ENCODE measurements at regions not wholly inside any gene's neighbourhood (a gene's known extent, or its start where the extent isn't known, plus 50 kb on each side); places are given as distances from the start of the nearest gene placed in this dataset.

DNA sequence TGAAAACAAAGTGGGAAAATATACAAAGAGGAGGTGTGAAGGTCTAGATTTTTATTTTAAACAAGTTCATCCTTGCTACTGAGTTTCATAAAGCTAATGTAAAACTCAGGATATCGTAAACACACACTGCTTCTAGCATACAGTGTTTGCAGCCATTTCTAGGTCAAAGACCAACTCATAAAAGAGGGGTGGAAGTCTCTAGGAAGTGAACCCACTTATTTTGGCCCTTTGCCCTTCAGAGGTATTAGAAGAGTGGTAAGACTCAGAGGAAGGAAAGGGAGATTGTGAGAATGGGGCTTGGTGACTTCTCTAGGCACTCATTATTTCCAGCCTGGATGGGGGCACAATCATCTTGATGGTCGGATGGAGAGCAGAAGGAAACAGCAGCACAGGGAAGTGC, 91.2 kb downstream of the TNFSF18 start:
- TF ChIP-seq, protein P1, sequence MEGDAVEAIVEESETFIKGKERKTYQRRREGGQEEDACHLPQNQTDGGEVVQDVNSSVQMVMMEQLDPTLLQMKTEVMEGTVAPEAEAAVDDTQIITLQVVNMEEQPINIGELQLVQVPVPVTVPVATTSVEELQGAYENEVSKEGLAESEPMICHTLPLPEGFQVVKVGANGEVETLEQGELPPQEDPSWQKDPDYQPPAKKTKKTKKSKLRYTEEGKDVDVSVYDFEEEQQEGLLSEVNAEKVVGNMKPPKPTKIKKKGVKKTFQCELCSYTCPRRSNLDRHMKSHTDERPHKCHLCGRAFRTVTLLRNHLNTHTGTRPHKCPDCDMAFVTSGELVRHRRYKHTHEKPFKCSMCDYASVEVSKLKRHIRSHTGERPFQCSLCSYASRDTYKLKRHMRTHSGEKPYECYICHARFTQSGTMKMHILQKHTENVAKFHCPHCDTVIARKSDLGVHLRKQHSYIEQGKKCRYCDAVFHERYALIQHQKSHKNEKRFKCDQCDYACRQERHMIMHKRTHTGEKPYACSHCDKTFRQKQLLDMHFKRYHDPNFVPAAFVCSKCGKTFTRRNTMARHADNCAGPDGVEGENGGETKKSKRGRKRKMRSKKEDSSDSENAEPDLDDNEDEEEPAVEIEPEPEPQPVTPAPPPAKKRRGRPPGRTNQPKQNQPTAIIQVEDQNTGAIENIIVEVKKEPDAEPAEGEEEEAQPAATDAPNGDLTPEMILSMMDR (IDR thresholded peaks at IDR 0.05), result no peak
- no peak for TF ChIP-seq ZBTB21 (CRISPR knock-in tag; IDR thresholded peaks at IDR 0.05; ENCODE audit: borderline replicate concordance)
- TF ChIP-seq, protein P2, sequence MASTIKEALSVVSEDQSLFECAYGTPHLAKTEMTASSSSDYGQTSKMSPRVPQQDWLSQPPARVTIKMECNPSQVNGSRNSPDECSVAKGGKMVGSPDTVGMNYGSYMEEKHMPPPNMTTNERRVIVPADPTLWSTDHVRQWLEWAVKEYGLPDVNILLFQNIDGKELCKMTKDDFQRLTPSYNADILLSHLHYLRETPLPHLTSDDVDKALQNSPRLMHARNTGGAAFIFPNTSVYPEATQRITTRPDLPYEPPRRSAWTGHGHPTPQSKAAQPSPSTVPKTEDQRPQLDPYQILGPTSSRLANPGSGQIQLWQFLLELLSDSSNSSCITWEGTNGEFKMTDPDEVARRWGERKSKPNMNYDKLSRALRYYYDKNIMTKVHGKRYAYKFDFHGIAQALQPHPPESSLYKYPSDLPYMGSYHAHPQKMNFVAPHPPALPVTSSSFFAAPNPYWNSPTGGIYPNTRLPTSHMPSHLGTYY (CRISPR knock-in tag; IDR thresholded peaks at IDR 0.05), result no peak
- TF ChIP-seq NR2C2 (CRISPR knock-in tag; IDR thresholded peaks at IDR 0.05), result no peak
- TF ChIP-seq TCF7 (CRISPR knock-in tag; IDR thresholded peaks at IDR 0.05; ENCODE audit: low read depth), result no peak
- TF ChIP-seq, protein P3, sequence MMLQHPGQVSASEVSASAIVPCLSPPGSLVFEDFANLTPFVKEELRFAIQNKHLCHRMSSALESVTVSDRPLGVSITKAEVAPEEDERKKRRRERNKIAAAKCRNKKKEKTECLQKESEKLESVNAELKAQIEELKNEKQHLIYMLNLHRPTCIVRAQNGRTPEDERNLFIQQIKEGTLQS (CRISPR knock-in tag; conservative IDR thresholded peaks at IDR 0.05), result no peak
- no peak for TF ChIP-seq PRDM15 (CRISPR knock-in tag; IDR thresholded peaks at IDR 0.05)
- TF ChIP-seq NR3C1 (CRISPR knock-in tag; conservative IDR thresholded peaks at IDR 0.05; ENCODE audit: low read depth), result no peak
